B cell (primary cell): ENCODE measurements at regions not wholly inside any gene's neighbourhood (a gene's known extent, or its start where the extent isn't known, plus 50 kb on each side); places are given as distances from the start of the nearest gene placed in this dataset.
A peak's percentile ranks its signal among the peaks of the same experiment; 100 is the strongest.

Experiments used
- ATAC-seq: fragments of 200-7000 bp; cut with Tn5 transposase; one replicate; pipeline ENCODE4 v1.10.0; 2021; ENCODE audit warnings: low read depth, mild to moderate bottlenecking, moderate number of reproducible peaks, moderate library complexity
- CTCF ChIA-PET: fragments of 350-600 bp; sonication (Branson Sonifier 250); formaldehyde crosslinking; loops from one replicate; lab custom pipeline; 2021; ENCODE audit warnings: antibody characterized with exemption, inconsistent platforms; lab: Charles Lee
- POLR2A ChIA-PET: fragments of 350-600 bp; sonication (Branson Sonifier 250); formaldehyde crosslinking; loops from one replicate; lab custom pipeline; 2021; ENCODE audit warnings: antibody characterized with exemption; lab: Charles Lee
- DNase-seq: peaks from one replicate; pipeline ENCODE4 v3.0.0; 2013
- H2AFZ ChIP-seq: 2 replicates; pipeline ENCODE4 v1.6.1; 2012; ENCODE audit warnings: mild to moderate bottlenecking, low read depth, low read length; ENCODE audit not compliant: insufficient read depth, poor library complexity, severe bottlenecking
- H3K27ac ChIP-seq, 2 donors: 1 replicate in 1 of 2; 2 replicates in 1 of 2; pipeline ENCODE4 v1.5.1; 2012 to 2013; ENCODE audit warnings: low read length in 2 of 2, mild to moderate bottlenecking in 2 of 2, moderate library complexity in 1 of 2
- H3K27me3 ChIP-seq, 4 experiments: fragments of 200-600 bp in 1 of 4; sonication (generic) in 1 of 4; replicated peaks in 1 of 4; 1 replicate in 2 of 4; 2 replicates in 2 of 4; pipeline versions ENCODE4 v1.6.1 to v1.7.0; 2013 to 2016; ENCODE audit warnings: low read length in 3 of 4, mild to moderate bottlenecking in 2 of 4, mixed read lengths in 1 of 4, moderate library complexity in 1 of 4; ENCODE audit not compliant: insufficient read depth in 4 of 4, control insufficient read depth in 3 of 4; ENCODE audit errors: control extremely low read depth in 1 of 4
- H3K36me3 ChIP-seq, 2 experiments: replicated peaks in 1 of 2; 1 replicate in 1 of 2; 2 replicates in 1 of 2; pipeline versions ENCODE4 v1.6.1 to v1.7.1; 2013; ENCODE audit warnings: low read length in 1 of 2; ENCODE audit not compliant: insufficient read depth in 2 of 2, control insufficient read depth in 1 of 2; ENCODE audit errors: control extremely low read depth in 1 of 2, extremely low read depth in 1 of 2
- H3K4me1 ChIP-seq, 2 donors: fragments of 200-600 bp in 1 of 2; sonication (generic) in 1 of 2; 1 replicate in 1 of 2; 2 replicates in 1 of 2; pipeline versions ENCODE4 v1.5.1 to v1.6.1; 2013 to 2017; ENCODE audit warnings: low read length in 2 of 2; ENCODE audit not compliant: control insufficient read depth in 2 of 2, insufficient read depth in 2 of 2
- H3K4me2 ChIP-seq: replicated peaks from 2 replicates; pipeline ENCODE3; 2012; ENCODE audit warnings: mild to moderate bottlenecking, low read depth, low read length; ENCODE audit not compliant: poor library complexity, severe bottlenecking
- H3K4me3 ChIP-seq, 5 experiments: fragments of 200-600 bp in 1 of 5; sonication (generic) in 1 of 5; 1 replicate in 3 of 5; 2 replicates in 2 of 5; pipeline versions ENCODE4 v1.5.1 to v1.7.0; 2011 to 2016; ENCODE audit warnings: low read length in 4 of 5, mild to moderate bottlenecking in 4 of 5, low read depth in 2 of 5, control low read depth in 1 of 5, moderate library complexity in 1 of 5; ENCODE audit not compliant: insufficient read depth in 1 of 5; ENCODE audit errors: control extremely low read depth in 1 of 5, extremely low read depth in 1 of 5
- H3K79me2 ChIP-seq: fragments of 200-600 bp; sonication (generic); one replicate; pipeline ENCODE4 v1.6.0; 2016; ENCODE audit warnings: low read length; ENCODE audit not compliant: control insufficient read depth, insufficient read depth
- H3K9ac ChIP-seq: fragments of 200-600 bp; sonication (generic); 2 replicates; pipeline ENCODE4 v1.6.1; 2017; ENCODE audit warnings: mild to moderate bottlenecking, low read length, moderate library complexity
- H3K9me3 ChIP-seq, 3 donors: one replicate each; pipeline versions ENCODE4 v1.6.1 to v1.7.1; 2013; ENCODE audit warnings: low read length in 2 of 3; ENCODE audit not compliant: control insufficient read depth in 2 of 3, insufficient read depth in 1 of 3; ENCODE audit errors: control extremely low read depth in 1 of 3
- H4K20me1 ChIP-seq: 2 replicates; pipeline ENCODE4 v1.6.0; 2012; ENCODE audit warnings: mild to moderate bottlenecking, low read length; ENCODE audit not compliant: insufficient read depth, control insufficient read depth, poor library complexity, severe bottlenecking
- H3K27ac Mint-ChIP-seq: one replicate; pipeline ENCODE4 v1.8.0; 2021; ENCODE audit warnings: mixed read lengths
- H3K27me3 Mint-ChIP-seq: one replicate; pipeline ENCODE4 v1.8.0; 2021; ENCODE audit warnings: mixed read lengths
- H3K4me1 Mint-ChIP-seq: one replicate; pipeline ENCODE4 v1.8.0; 2021; ENCODE audit warnings: mixed read lengths
- H3K4me3 Mint-ChIP-seq: one replicate; pipeline ENCODE4 v1.8.0; 2021; ENCODE audit warnings: mixed read lengths
- H3K9me3 Mint-ChIP-seq: one replicate; pipeline ENCODE4 v1.8.0; 2022; ENCODE audit warnings: mixed read lengths; ENCODE audit not compliant: insufficient read depth
- CTCF ChIP-seq: fragments of 200-600 bp; IDR thresholded peaks from one replicate; pipeline ENCODE4 v1.8.0; 2022; ENCODE audit warnings: antibody characterized with exemption, mild to moderate bottlenecking
- EZH2 ChIP-seq: IDR thresholded peaks from 2 replicates; pipeline ENCODE4 v1.6.1; 2012; ENCODE audit warnings: borderline replicate concordance, low read depth, mild to moderate bottlenecking, moderate library complexity, low read length; ENCODE audit not compliant: insufficient read depth, poor library complexity, severe bottlenecking
- WGBS: methylation state at CpG from one replicate; pipeline ENCODE4 v1.1.5; 2013; ENCODE audit warnings: missing lambda C conversion rate; ENCODE audit not compliant: insufficient coverage; 5-methylcytosine and 5-hydroxymethylcytosine counted together
- intact Hi-C: fragments of 100-400 bp; cut with micrococcal nuclease; formaldehyde crosslinking; loops from one replicate; pipeline ENCODE4 v1.10.0; 2022

GRCh38 chr2:64785245-64785644 lies 131.5 kb upstream of the SERTAD2 start:
- H3K9me3 ChIP-seq = peaks cover 0 to 2% (median 0%) of the 10 kb centered on the region in 3 donors
- 100% methylated on average over 3 of the region's 3 CpGs for WGBS
- peaks cover 18% of the 10 kb centered on the region for H3K4me1 Mint-ChIP-seq
- ChIA-PET CTCF (no interaction called here), POLR2A (no interaction called here)
- no peaks in the 10 kb centered on the region for H3K27me3 Mint-ChIP-seq
- no peak overlapping the region for H3K27ac Mint-ChIP-seq
- intact Hi-C loops = no loop called here
- no peak overlapping the region for H3K4me2 ChIP-seq
- no peaks in the 10 kb centered on the region for H3K79me2 ChIP-seq
- peaks cover 12 to 13% of the 10 kb centered on the region in 2 donors for H3K4me1 ChIP-seq
- H3K36me3 ChIP-seq = no peaks in the 10 kb centered on the region
- H3K27ac ChIP-seq = no peak overlapping the region
- ATAC-seq = no peak
- TF ChIP-seq EZH2 (no peak), CTCF (no peak)
- no peak overlapping the region for H2AFZ ChIP-seq
- H3K27me3 ChIP-seq = no peaks in the 10 kb centered on the region
- no peaks in the 10 kb centered on the region for H4K20me1 ChIP-seq
- H3K9me3 Mint-ChIP-seq = no peaks in the 10 kb centered on the region
- no peak overlapping the region for H3K9ac ChIP-seq
- DNase-seq = no peak
- no peak overlapping the region for H3K4me3 Mint-ChIP-seq
- H3K4me3 ChIP-seq = no peak overlapping the region

GRCh38 chr2:64786343-64787018 lies 132.8 kb upstream of the SERTAD2 start:
- H3K27me3 Mint-ChIP-seq = no peaks in the 10 kb centered on the region
- H3K27ac Mint-ChIP-seq = no peak overlapping the region
- H2AFZ ChIP-seq = no peak overlapping the region
- ChIA-PET POLR2A (interaction anchor here (0.7 to 1.6 kb wide), 5 partner anchors 18 to 134 kb away, joined by 3 to 9 read pairs (median 5); no protein-coding TSS in a partner anchor), CTCF (interaction anchor here (1.0 kb wide), 1 partner anchor 199 kb away, joined by 3 read pairs; no protein-coding TSS in a partner anchor)
- H3K79me2 ChIP-seq = no peaks in the 10 kb centered on the region
- intact Hi-C loops = no loop called here
- peak; percentile 62 for ATAC-seq
- peaks cover 12 to 13% of the 10 kb centered on the region in 2 donors for H3K4me1 ChIP-seq
- no peaks in the 10 kb centered on the region for H4K20me1 ChIP-seq
- no peaks in the 10 kb centered on the region for H3K27me3 ChIP-seq
- H3K9ac ChIP-seq = no peak overlapping the region
- no peak for TF ChIP-seq CTCF
- TF ChIP-seq EZH2 = no peak
- peak; percentile 43 for DNase-seq
- H3K9me3 ChIP-seq = peaks cover 0 to 2% (median 0%) of the 10 kb centered on the region in 3 donors
- H3K9me3 Mint-ChIP-seq = no peaks in the 10 kb centered on the region
- peak overlapping the region; percentile 27 for H3K4me3 Mint-ChIP-seq
- H3K4me1 Mint-ChIP-seq = peaks cover 18% of the 10 kb centered on the region
- H3K36me3 ChIP-seq = no peaks in the 10 kb centered on the region
- H3K4me3 ChIP-seq = no peak overlapping the region
- H3K4me2 ChIP-seq = peak overlapping the region; percentile 30
- H3K27ac ChIP-seq = no peak overlapping the region
